ENCODE measurements at regions not wholly inside any gene's neighbourhood (a gene's known extent, or its start where the extent isn't known, plus 50 kb on each side); places are given as distances from the start of the nearest gene placed in this dataset.

DNA sequence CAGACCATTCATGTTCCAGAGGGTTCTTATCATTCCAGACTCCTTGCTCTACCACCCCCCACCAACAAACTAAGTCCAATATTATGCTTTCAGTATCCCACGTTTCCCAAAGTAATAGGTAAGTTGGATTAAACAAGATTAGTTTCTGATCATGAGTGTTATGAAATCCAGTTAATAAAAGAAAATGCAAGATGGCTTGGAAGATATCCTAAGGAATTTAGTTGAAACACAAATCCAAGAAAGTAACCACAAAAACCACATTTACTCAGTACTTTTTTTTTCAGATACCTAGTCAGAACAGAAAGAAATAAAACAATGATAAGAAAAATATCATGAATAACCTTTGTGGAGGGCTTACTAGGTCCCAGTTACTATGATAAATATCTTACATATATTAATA is 119.4 kb upstream of the MIR17HG start:
- no peak overlapping the region for H3K27ac ChIP-seq
- no peaks in the 10 kb centered on the region for H3K4me1 ChIP-seq
- DNase-seq (ENCODE audit: extremely low spot score in 2 of 2), result no peak
- H3K9me3 ChIP-seq, result no peaks in the 10 kb centered on the region
- intact Hi-C loops (cut with DNase I), result no loop called here
- no peaks in the 10 kb centered on the region for H3K27me3 ChIP-seq
- TF ChIP-seq, protein P1, sequence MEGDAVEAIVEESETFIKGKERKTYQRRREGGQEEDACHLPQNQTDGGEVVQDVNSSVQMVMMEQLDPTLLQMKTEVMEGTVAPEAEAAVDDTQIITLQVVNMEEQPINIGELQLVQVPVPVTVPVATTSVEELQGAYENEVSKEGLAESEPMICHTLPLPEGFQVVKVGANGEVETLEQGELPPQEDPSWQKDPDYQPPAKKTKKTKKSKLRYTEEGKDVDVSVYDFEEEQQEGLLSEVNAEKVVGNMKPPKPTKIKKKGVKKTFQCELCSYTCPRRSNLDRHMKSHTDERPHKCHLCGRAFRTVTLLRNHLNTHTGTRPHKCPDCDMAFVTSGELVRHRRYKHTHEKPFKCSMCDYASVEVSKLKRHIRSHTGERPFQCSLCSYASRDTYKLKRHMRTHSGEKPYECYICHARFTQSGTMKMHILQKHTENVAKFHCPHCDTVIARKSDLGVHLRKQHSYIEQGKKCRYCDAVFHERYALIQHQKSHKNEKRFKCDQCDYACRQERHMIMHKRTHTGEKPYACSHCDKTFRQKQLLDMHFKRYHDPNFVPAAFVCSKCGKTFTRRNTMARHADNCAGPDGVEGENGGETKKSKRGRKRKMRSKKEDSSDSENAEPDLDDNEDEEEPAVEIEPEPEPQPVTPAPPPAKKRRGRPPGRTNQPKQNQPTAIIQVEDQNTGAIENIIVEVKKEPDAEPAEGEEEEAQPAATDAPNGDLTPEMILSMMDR (IDR thresholded peaks at IDR 0.05), result no peak
- no peak for TF ChIP-seq POLR2AphosphoS5 (IDR thresholded peaks at IDR 0.05; ENCODE audit: insufficient read depth in 1 of 2, low read depth in 1 of 2)
- no peak for TF ChIP-seq POLR2A (IDR thresholded peaks at IDR 0.05)
- H3K36me3 ChIP-seq, result no peaks in the 10 kb centered on the region
- H3K4me3 ChIP-seq, result no peak overlapping the region

- DNase-seq (ENCODE audit: extremely low spot score in 2 of 2), result no peak
- no peak overlapping the region for H3K27ac ChIP-seq
- H3K27me3 ChIP-seq, result no peaks in the 10 kb centered on the region
- no peak overlapping the region for H3K4me3 ChIP-seq
- intact Hi-C loops (cut with DNase I), result no loop called here
- no peaks in the 10 kb centered on the region for H3K4me1 ChIP-seq
- H3K9me3 ChIP-seq, result no peaks in the 10 kb centered on the region
- TF ChIP-seq POLR2A (IDR thresholded peaks at IDR 0.05), result no peak
- TF ChIP-seq, protein P1 (IDR thresholded peaks at IDR 0.05), result no peak
- TF ChIP-seq POLR2AphosphoS5 (IDR thresholded peaks at IDR 0.05; ENCODE audit: insufficient read depth in 1 of 2, low read depth in 1 of 2), result no peak
- no peaks in the 10 kb centered on the region for H3K36me3 ChIP-seq
Measured at GRCh38 chr13:91228940-91229339, 118.5 kb upstream of the MIR17HG start.

- TF ChIP-seq, protein P1 (IDR thresholded peaks at IDR 0.05), result no peak
- no peak for TF ChIP-seq POLR2A (IDR thresholded peaks at IDR 0.05)
- no peak for TF ChIP-seq POLR2AphosphoS5 (IDR thresholded peaks at IDR 0.05; ENCODE audit: insufficient read depth in 1 of 2, low read depth in 1 of 2)
Measured at GRCh38 chr13:91232716-91233115, 114.8 kb upstream of the MIR17HG start.

DNA sequence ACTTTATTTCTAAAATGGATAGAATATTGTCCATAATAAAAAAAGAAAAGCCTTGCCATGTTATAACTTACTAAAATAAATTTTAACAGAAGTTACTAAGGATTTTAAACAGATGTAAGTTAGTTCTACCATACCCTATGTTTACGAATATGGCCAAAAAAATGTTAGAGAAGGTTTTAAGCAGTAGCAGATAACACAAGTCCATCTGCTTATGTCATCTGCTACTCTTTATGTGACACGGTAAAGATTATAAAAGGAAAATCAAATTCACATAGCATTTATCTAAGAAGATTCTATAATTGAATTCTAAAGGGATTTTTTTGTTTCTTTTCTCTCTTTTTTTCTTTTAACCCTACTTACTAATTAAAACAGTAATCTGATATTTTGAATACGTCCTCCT is 114.2 kb upstream of the MIR17HG start:
- H3K4me3 ChIP-seq, result no peak overlapping the region
- H3K27ac ChIP-seq, result no peak overlapping the region
- no peak for DNase-seq (ENCODE audit: extremely low spot score in 2 of 2)
- no peaks in the 10 kb centered on the region for H3K9me3 ChIP-seq
- no peaks in the 10 kb centered on the region for H3K36me3 ChIP-seq
- H3K27me3 ChIP-seq, result no peaks in the 10 kb centered on the region
- intact Hi-C loops (cut with DNase I), result no loop called here
- no peaks in the 10 kb centered on the region for H3K4me1 ChIP-seq
- TF ChIP-seq, protein P1 (IDR thresholded peaks at IDR 0.05), result no peak
- TF ChIP-seq POLR2A (IDR thresholded peaks at IDR 0.05), result no peak
- no peak for TF ChIP-seq POLR2AphosphoS5 (IDR thresholded peaks at IDR 0.05; ENCODE audit: insufficient read depth in 1 of 2, low read depth in 1 of 2)

More at GRCh38 chr13:91232716-91233115, 114.8 kb upstream of the MIR17HG start:
- no peak overlapping the region for H3K27ac ChIP-seq
- intact Hi-C loops (cut with DNase I), result no loop called here
- no peaks in the 10 kb centered on the region for H3K4me1 ChIP-seq
- no peak for DNase-seq (ENCODE audit: extremely low spot score in 2 of 2)
- no peaks in the 10 kb centered on the region for H3K36me3 ChIP-seq
- no peak overlapping the region for H3K4me3 ChIP-seq
- H3K9me3 ChIP-seq, result no peaks in the 10 kb centered on the region
- H3K27me3 ChIP-seq, result no peaks in the 10 kb centered on the region

- DNase-seq (ENCODE audit: extremely low spot score in 2 of 2), result no peak
- H3K4me1 ChIP-seq, result no peaks in the 10 kb centered on the region
- TF ChIP-seq, protein P1 (IDR thresholded peaks at IDR 0.05), result no peak
- TF ChIP-seq POLR2A (IDR thresholded peaks at IDR 0.05) (no peak), POLR2AphosphoS5 (IDR thresholded peaks at IDR 0.05; ENCODE audit: insufficient read depth in 1 of 2, low read depth in 1 of 2) (no peak)
- H3K9me3 ChIP-seq, result no peaks in the 10 kb centered on the region
- H3K36me3 ChIP-seq, result no peaks in the 10 kb centered on the region
- H3K4me3 ChIP-seq, result no peak overlapping the region
- H3K27ac ChIP-seq, result no peak overlapping the region
- H3K27me3 ChIP-seq, result no peaks in the 10 kb centered on the region
- intact Hi-C loops (cut with DNase I), result no loop called here
Measured at GRCh38 chr13:91236182-91236581, 111.3 kb upstream of the MIR17HG start.

Measured in vagina (tissue), 2 donors.